22Rv1 (cell line): ENCODE measurements at regions not wholly inside any gene's neighbourhood (a gene's known extent, or its start where the extent isn't known, plus 50 kb on each side); places are given as distances from the start of the nearest gene placed in this dataset.

Experiments
- ZFX ChIP-seq: fragments of 450-650 bp; IDR thresholded peaks from 2 replicates; pipeline ENCODE4 v1.6.1; 2017; ENCODE audit warnings: antibody characterized with exemption, borderline replicate concordance
- TF ChIP-seq, protein P1 (sequence below): fragments of 450-650 bp; IDR thresholded peaks from 2 replicates; pipeline ENCODE4 v1.5.1; 2017; ENCODE audit warnings: mild to moderate bottlenecking

DNA sequence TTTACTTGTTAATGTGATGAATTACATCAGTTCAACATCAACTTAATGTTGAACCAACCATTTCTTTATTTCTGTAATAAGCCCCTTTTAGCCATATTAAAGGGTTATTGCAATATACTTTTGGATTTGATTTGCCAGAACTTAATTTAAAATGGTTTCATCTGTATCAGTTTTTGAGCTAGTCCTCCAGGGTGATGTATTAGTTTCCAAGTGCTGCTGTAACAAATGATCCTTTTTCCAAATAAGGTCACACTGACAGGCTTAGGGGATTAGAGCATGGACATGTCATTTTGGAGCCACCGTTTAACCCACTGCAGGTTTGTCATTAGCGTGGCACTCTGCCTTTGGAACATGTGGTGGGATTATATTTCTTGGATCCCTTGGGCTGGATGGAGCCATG is 244.8 kb upstream of the PLPP4 start:
- TF ChIP-seq, protein P1, sequence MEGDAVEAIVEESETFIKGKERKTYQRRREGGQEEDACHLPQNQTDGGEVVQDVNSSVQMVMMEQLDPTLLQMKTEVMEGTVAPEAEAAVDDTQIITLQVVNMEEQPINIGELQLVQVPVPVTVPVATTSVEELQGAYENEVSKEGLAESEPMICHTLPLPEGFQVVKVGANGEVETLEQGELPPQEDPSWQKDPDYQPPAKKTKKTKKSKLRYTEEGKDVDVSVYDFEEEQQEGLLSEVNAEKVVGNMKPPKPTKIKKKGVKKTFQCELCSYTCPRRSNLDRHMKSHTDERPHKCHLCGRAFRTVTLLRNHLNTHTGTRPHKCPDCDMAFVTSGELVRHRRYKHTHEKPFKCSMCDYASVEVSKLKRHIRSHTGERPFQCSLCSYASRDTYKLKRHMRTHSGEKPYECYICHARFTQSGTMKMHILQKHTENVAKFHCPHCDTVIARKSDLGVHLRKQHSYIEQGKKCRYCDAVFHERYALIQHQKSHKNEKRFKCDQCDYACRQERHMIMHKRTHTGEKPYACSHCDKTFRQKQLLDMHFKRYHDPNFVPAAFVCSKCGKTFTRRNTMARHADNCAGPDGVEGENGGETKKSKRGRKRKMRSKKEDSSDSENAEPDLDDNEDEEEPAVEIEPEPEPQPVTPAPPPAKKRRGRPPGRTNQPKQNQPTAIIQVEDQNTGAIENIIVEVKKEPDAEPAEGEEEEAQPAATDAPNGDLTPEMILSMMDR = no peak
- TF ChIP-seq ZFX = no peak
